ENCODE measurements at regions not wholly inside any gene's neighbourhood (a gene's known extent, or its start where the extent isn't known, plus 50 kb on each side); places are given as distances from the start of the nearest gene placed in this dataset.

- no peak for DNase-seq
Observed at GRCh38 chr7:10804770-10805169, 168.9 kb upstream of the PHF14 start.

GRCh38 chr7:10815546-10815945 is 158.1 kb upstream of the PHF14 start:
- no peak for DNase-seq

GRCh38 chr7:10821156-10821555 is 152.5 kb upstream of the PHF14 start:
- DNase-seq: no peak

- no peak for DNase-seq
Observed at GRCh38 chr7:10824154-10824553, 149.5 kb upstream of the PHF14 start.

GRCh38 chr7:10838228-10838627 is 135.4 kb upstream of the PHF14 start:
- no peak for DNase-seq

GRCh38 chr7:10845225-10845624 is 128.4 kb upstream of the PHF14 start:
- no peak for DNase-seq

GRCh38 chr7:10855583-10855982 is 118.1 kb upstream of the PHF14 start:
- no peak for DNase-seq

- DNase-seq: no peak
Observed at GRCh38 chr7:10860516-10860915, 113.2 kb upstream of the PHF14 start.

- DNase-seq: no peak
Observed at GRCh38 chr7:10863476-10863875, 110.2 kb upstream of the PHF14 start.

GRCh38 chr7:10874666-10875065 is 99.0 kb upstream of the PHF14 start:
- DNase-seq: no peak

GRCh38 chr7:10875080-10875479 is 98.6 kb upstream of the PHF14 start:
- no peak for DNase-seq

- peak; percentile 9 for DNase-seq
Observed at GRCh38 chr7:10888861-10889260, 84.8 kb upstream of the PHF14 start.

GRCh38 chr7:10889266-10889898 is 84.3 kb upstream of the PHF14 start:
- peak; percentile 55 for DNase-seq

GRCh38 chr7:10908600-10908999 is 65.1 kb upstream of the PHF14 start:
- DNase-seq: no peak

GRCh38 chr7:10910447-10910846 is 63.2 kb upstream of the PHF14 start:
- no peak for DNase-seq

GRCh38 chr7:10912077-10912476 is 61.6 kb upstream of the PHF14 start:
- no peak for DNase-seq

- no peak for DNase-seq
Observed at GRCh38 chr7:10913457-10913856, 60.2 kb upstream of the PHF14 start.

GRCh38 chr7:10918093-10918590 is 55.5 kb upstream of the PHF14 start:
- no peak for DNase-seq

- no peak for DNase-seq
Observed at GRCh38 chr7:10919923-10920322, 53.7 kb upstream of the PHF14 start.
